H1 (cell line): ENCODE measurements at regions not wholly inside any gene's neighbourhood (a gene's known extent, or its start where the extent isn't known, plus 50 kb on each side); places are given as distances from the start of the nearest gene placed in this dataset.

Experiments used
- CTCF ChIA-PET: fragments of 300-600 bp; sonication (Branson Sonifier 250); formaldehyde crosslinking; loops from one replicate; lab custom pipeline; 2021; ENCODE audit not compliant: partially characterized antibody; lab: Charles Lee
- POLR2A ChIA-PET: fragments of 300-600 bp; sonication (Branson Sonifier 250); formaldehyde crosslinking; loops from one replicate; lab custom pipeline; 2021; ENCODE audit warnings: inconsistent platforms; ENCODE audit not compliant: partially characterized antibody; lab: Charles Lee
- DNase-seq, 2 experiments: peaks; one replicate each; pipeline versions ENCODE4 v3.0.0 to v3.0.0-alpha.2; 2010 to 2022; ENCODE audit warnings: low spot score in 2 of 2, low read depth in 1 of 2, mixed read lengths in 1 of 2
- FAIRE-seq: peaks from 2 replicates; lab custom pipeline; 2011; peaks lifted over from hg19 to GRCh38; lab: Jason Lieb, UNC
- H2AFZ ChIP-seq: 2 replicates; pipeline ENCODE4 v1.8.1; 2012; ENCODE audit warnings: low read length, inconsistent platforms
- H2AK5ac ChIP-seq: 2 replicates; pipeline ENCODE4 v1.6.1; 2013; ENCODE audit warnings: low read depth, low read length
- H2BK120ac ChIP-seq: replicated peaks from 2 replicates; pipeline ENCODE3; 2013; ENCODE audit warnings: low read depth, low read length, inconsistent platforms
- H2BK12ac ChIP-seq: 2 replicates; pipeline ENCODE4 v1.6.1; 2013; ENCODE audit warnings: low read depth, low read length
- H2BK15ac ChIP-seq: 2 replicates; pipeline ENCODE4 v1.6.1; 2013; ENCODE audit warnings: low read length
- H2BK20ac ChIP-seq: 2 replicates; pipeline ENCODE4 v1.6.1; 2013; ENCODE audit warnings: low read length
- H2BK5ac ChIP-seq: 2 replicates; pipeline ENCODE4 v1.6.1; 2013; ENCODE audit warnings: low read depth, low read length
- H3K14ac ChIP-seq: 2 replicates; pipeline ENCODE4 v1.6.1; 2013; ENCODE audit warnings: inconsistent platforms; ENCODE audit not compliant: insufficient read length
- H3K18ac ChIP-seq: 2 replicates; pipeline ENCODE4 v1.6.1; 2013; ENCODE audit warnings: low read length; ENCODE audit errors: extremely low read depth
- H3K23ac ChIP-seq: 2 replicates; pipeline ENCODE4 v1.6.1; 2013; ENCODE audit warnings: inconsistent platforms; ENCODE audit not compliant: insufficient read length
- H3K23me2 ChIP-seq: 2 replicates; pipeline ENCODE4 v1.6.1; 2013; ENCODE audit warnings: low read depth, low read length
- H3K27ac ChIP-seq: 2 replicates; pipeline ENCODE4 v1.6.1; 2011; ENCODE audit warnings: low read depth, low read length, inconsistent platforms
- H3K27me3 ChIP-seq, 4 experiments: replicated peaks in 1 of 4; 1 replicate in 1 of 4; 2 replicates in 3 of 4; pipeline versions ENCODE4 v1.6.1 to v1.8.1; 2011 to 2013; ENCODE audit warnings: low read length in 3 of 4, mild to moderate bottlenecking in 3 of 4, inconsistent platforms in 2 of 4, mixed read lengths in 2 of 4, moderate library complexity in 1 of 4; ENCODE audit not compliant: control insufficient read depth in 3 of 4, insufficient read depth in 3 of 4; ENCODE audit errors: extremely low read depth in 1 of 4
- H3K36me3 ChIP-seq, 4 experiments: 2 replicates each; pipeline versions ENCODE4 v1.6.1 to v1.8.1; 2011 to 2013; ENCODE audit warnings: mild to moderate bottlenecking in 4 of 4, low read length in 3 of 4, moderate library complexity in 2 of 4, control low read depth in 1 of 4, inconsistent platforms in 1 of 4; ENCODE audit not compliant: insufficient read depth in 4 of 4, control insufficient read depth in 2 of 4
- H3K4ac ChIP-seq: replicated peaks from 2 replicates; pipeline ENCODE3; 2013; ENCODE audit warnings: low read length, low read depth, mixed read lengths, inconsistent platforms; ENCODE audit not compliant: insufficient read length
- H3K4me1 ChIP-seq, 4 experiments: replicated peaks in 1 of 4; 1 replicate in 1 of 4; 2 replicates in 3 of 4; pipeline versions ENCODE4 v1.6.1 to v1.8.1; 2011 to 2013; ENCODE audit warnings: low read length in 3 of 4, inconsistent platforms in 2 of 4, mixed read lengths in 1 of 4; ENCODE audit not compliant: insufficient read depth in 4 of 4, control insufficient read depth in 3 of 4
- H3K4me2 ChIP-seq, 2 experiments: 2 replicates each; pipeline versions ENCODE4 v1.6.1 to v1.8.1; 2011 to 2013; ENCODE audit warnings: low read depth in 2 of 2, low read length in 2 of 2, control low read depth in 1 of 2, inconsistent platforms in 1 of 2, mild to moderate bottlenecking in 1 of 2; ENCODE audit not compliant: insufficient read depth in 1 of 2
- H3K4me3 ChIP-seq, 4 experiments: fragments of 200-600, 300-600 bp in 1 of 4; sonication (generic), shearing (Covaris generic), sonication (Bioruptor Twin) in 1 of 4; 2 replicates each; pipeline versions ENCODE4 v1.5.1 to v1.8.1; 2011 to 2016; ENCODE audit warnings: low read length in 4 of 4, low read depth in 3 of 4, control low read depth in 2 of 4, inconsistent platforms in 2 of 4, mild to moderate bottlenecking in 2 of 4, mixed read lengths in 1 of 4, moderate library complexity in 1 of 4; ENCODE audit not compliant: insufficient read depth in 2 of 4; ENCODE audit errors: extremely low read depth in 1 of 4
- H3K56ac ChIP-seq: replicated peaks from 2 replicates; pipeline ENCODE3; 2013; ENCODE audit warnings: low read depth, mild to moderate bottlenecking, mixed read lengths, low read length, inconsistent platforms; ENCODE audit not compliant: insufficient read length
- H3K79me1 ChIP-seq: 2 replicates; pipeline ENCODE4 v1.6.1; 2013; ENCODE audit warnings: low read depth, low read length, control low read depth
- H3K79me2 ChIP-seq, 2 experiments: 2 replicates each; pipeline versions ENCODE4 v1.6.1 to v1.8.1; 2012 to 2013; ENCODE audit warnings: low read length in 2 of 2, mild to moderate bottlenecking in 2 of 2, inconsistent platforms in 1 of 2; ENCODE audit not compliant: insufficient read depth in 2 of 2, control insufficient read depth in 1 of 2
- H3K9ac ChIP-seq, 4 experiments: replicated peaks in 1 of 4; 1 replicate in 1 of 4; 2 replicates in 3 of 4; pipeline versions ENCODE4 v1.6.1 to v1.8.1; 2011 to 2013; ENCODE audit warnings: low read depth in 3 of 4, low read length in 3 of 4, control low read depth in 2 of 4, mild to moderate bottlenecking in 2 of 4, moderate library complexity in 2 of 4, inconsistent platforms in 1 of 4; ENCODE audit errors: extremely low read depth in 1 of 4
- H3K9me3 ChIP-seq, 2 experiments: 2 replicates each; pipeline versions ENCODE4 v1.6.1 to v1.8.1; 2012 to 2013; ENCODE audit warnings: mild to moderate bottlenecking in 2 of 2, moderate library complexity in 2 of 2, control low read depth in 1 of 2, inconsistent platforms in 1 of 2, low read depth in 1 of 2, low read length in 1 of 2, mixed read lengths in 1 of 2; ENCODE audit not compliant: insufficient read depth in 2 of 2
- H4K20me1 ChIP-seq, 2 experiments: replicated peaks in 1 of 2; 2 replicates each; pipeline versions ENCODE3 to v1.8.1; 2011 to 2013; ENCODE audit warnings: inconsistent platforms in 2 of 2, low read length in 2 of 2, mild to moderate bottlenecking in 1 of 2; ENCODE audit not compliant: insufficient read depth in 2 of 2, control insufficient read depth in 1 of 2
- H4K5ac ChIP-seq: 2 replicates; pipeline ENCODE4 v1.6.1; 2013; ENCODE audit warnings: low read length, low read depth, mixed read lengths, inconsistent platforms; ENCODE audit not compliant: insufficient read length
- H4K8ac ChIP-seq: 2 replicates; pipeline ENCODE4 v1.8.0; 2013; ENCODE audit warnings: mild to moderate bottlenecking, moderate library complexity, low read length, inconsistent platforms; ENCODE audit not compliant: insufficient read depth; ENCODE audit errors: extremely low read depth
- H4K91ac ChIP-seq: replicated peaks from 2 replicates; pipeline ENCODE3; 2013; ENCODE audit warnings: low read length, mixed read lengths, inconsistent platforms; ENCODE audit not compliant: insufficient read length
- BCL11A ChIP-seq, 2 experiments: IDR thresholded peaks; one replicate each; pipeline ENCODE4 v1.6.1; 2011; ENCODE audit warnings: low read depth in 2 of 2, low read length in 2 of 2, mild to moderate bottlenecking in 2 of 2
- E2F6 ChIP-seq: IDR thresholded peaks from 2 replicates; pipeline ENCODE4 v1.6.1; 2012; ENCODE audit warnings: inconsistent platforms
- EZH2 ChIP-seq: fragments of 200-600 bp; sonication (generic); IDR thresholded peaks from 2 replicates; pipeline ENCODE4 v1.7.1; 2012; ENCODE audit warnings: low read depth, mild to moderate bottlenecking, moderate library complexity, low read length, inconsistent platforms; ENCODE audit not compliant: severe bottlenecking
- NANOG ChIP-seq: IDR thresholded peaks from 2 replicates; pipeline ENCODE4 v1.6.1; 2011; ENCODE audit warnings: low read length, low read depth, mild to moderate bottlenecking, inconsistent platforms; ENCODE audit not compliant: insufficient read depth, poor library complexity, severe bottlenecking
- POLR2A ChIP-seq, 2 experiments: IDR thresholded peaks; 1 replicate in 1 of 2; 2 replicates in 1 of 2; pipeline ENCODE4 v1.6.1; 2011; ENCODE audit warnings: low read depth in 2 of 2, low read length in 2 of 2, mild to moderate bottlenecking in 2 of 2; ENCODE audit errors: control extremely low read depth in 1 of 2
- POU5F1 ChIP-seq: IDR thresholded peaks from 2 replicates; pipeline ENCODE4 v1.6.1; 2011; ENCODE audit warnings: low read depth, mild to moderate bottlenecking, low read length, moderate library complexity
- RAD21 ChIP-seq, 2 experiments: IDR thresholded peaks in 1 of 2; conservative IDR thresholded peaks in 1 of 2; 2 replicates each; pipeline ENCODE4 v1.6.1; 2011; ENCODE audit warnings: low read depth in 2 of 2, low read length in 2 of 2, improper control_type of control experiment in 1 of 2, inconsistent platforms in 1 of 2, mild to moderate bottlenecking in 1 of 2, moderate library complexity in 1 of 2
- RXRA ChIP-seq: IDR thresholded peaks from 2 replicates; pipeline ENCODE4 v1.6.1; 2011; ENCODE audit warnings: low read depth, mild to moderate bottlenecking, low read length, moderate library complexity; ENCODE audit not compliant: insufficient read depth
- SIN3A ChIP-seq, 2 experiments: IDR thresholded peaks in 1 of 2; conservative IDR thresholded peaks in 1 of 2; 2 replicates each; pipeline ENCODE4 v1.6.1; 2011 to 2012; ENCODE audit warnings: low read length in 2 of 2, improper control_type of control experiment in 1 of 2, low read depth in 1 of 2, mild to moderate bottlenecking in 1 of 2
- SP4 ChIP-seq: IDR thresholded peaks from 2 replicates; pipeline ENCODE4 v1.6.1; 2012; ENCODE audit warnings: low read length, inconsistent platforms
- SUZ12 ChIP-seq: fragments of 200-600 bp; sonication (generic); IDR thresholded peaks from 2 replicates; pipeline ENCODE4 v1.6.1; 2012; ENCODE audit warnings: mild to moderate bottlenecking, inconsistent platforms, low read length, moderate library complexity, mixed read lengths
- USF2 ChIP-seq: IDR thresholded peaks from 2 replicates; pipeline ENCODE4 v1.6.1; 2011; ENCODE audit warnings: low read length, improper control_type of control experiment
- WGBS, 2 experiments: shearing (Covaris generic) in 1 of 2; methylation state at CpG; one replicate each; pipeline versions ENCODE4 v1.1.6 to v1.1.7; 2013 to 2015; ENCODE audit warnings: low lambda C conversion rate in 2 of 2, mixed read lengths in 2 of 2, inconsistent platforms in 1 of 2, low coverage in 1 of 2, missing lambda C conversion rate in 1 of 2; ENCODE audit not compliant: insufficient replicate concordance in 2 of 2, insufficient coverage in 1 of 2, insufficient read length in 1 of 2; ENCODE audit errors: extremely low coverage in 1 of 2, missing lambda C conversion rate in 1 of 2; 5-methylcytosine and 5-hydroxymethylcytosine counted together

GRCh38 chr12:47308672-47309071 lies 228.9 kb upstream of the AMIGO2 start:
- H3K56ac ChIP-seq = no peak overlapping the region
- no peak overlapping the region for H3K4me3 ChIP-seq
- H3K27me3 ChIP-seq = no peaks in the 10 kb centered on the region
- no peak overlapping the region for H2BK5ac ChIP-seq
- no peak overlapping the region for H2AK5ac ChIP-seq
- peaks cover 0 to 4% (median 0%) of the 10 kb centered on the region in 4 experiments; a peak in 1 of 7 replicates for H3K4me1 ChIP-seq
- no peak overlapping the region for H2BK12ac ChIP-seq
- H4K8ac ChIP-seq = no peak overlapping the region
- H3K23me2 ChIP-seq = no peaks in the 10 kb centered on the region
- no peak overlapping the region for H3K9ac ChIP-seq
- H4K20me1 ChIP-seq = no peaks in the 10 kb centered on the region
- no peak overlapping the region for H4K91ac ChIP-seq
- H2BK15ac ChIP-seq = no peak overlapping the region
- POLR2A ChIA-PET = no interaction called here
- FAIRE-seq = no peak
- no peak overlapping the region for H3K14ac ChIP-seq
- no peak overlapping the region for H2BK120ac ChIP-seq
- H3K23ac ChIP-seq = no peak overlapping the region
- H3K27ac ChIP-seq = no peak overlapping the region
- WGBS, 2 experiments = 92% methylated on average over 1 of the region's 1 CpG; no CpG with 5 or more reads in 1 of the 2 experiments
- H3K9me3 ChIP-seq = no peaks in the 10 kb centered on the region
- no peak overlapping the region for H3K18ac ChIP-seq
- no peak for DNase-seq
- H3K79me1 ChIP-seq = no peaks in the 10 kb centered on the region
- H2AFZ ChIP-seq = no peak overlapping the region
- TF ChIP-seq NANOG (no peak), RAD21 (IDR thresholded peaks at IDR 0.05 in 1 of 2, conservative IDR thresholded peaks at IDR 0.05 in 1 of 2; ENCODE audit: low read depth in 2 of 2, low read length in 2 of 2) (no peak), E2F6 (no peak), SIN3A (conservative IDR thresholded peaks at IDR 0.05 in 1 of 2, IDR thresholded peaks at IDR 0.05 in 1 of 2; ENCODE audit: low read depth in 1 of 2, low read length in 2 of 2) (no peak), BCL11A (IDR thresholded peaks at IDR 0.05; ENCODE audit: low read depth in 2 of 2, low read length in 2 of 2) (no peak), EZH2 (no peak), USF2 (no peak), SUZ12 (no peak), POU5F1 (no peak), SP4 (no peak), RXRA (no peak), POLR2A (IDR thresholded peaks at IDR 0.05; ENCODE audit: control extremely low read depth in 1 of 2, low read depth in 2 of 2, low read length in 2 of 2) (no peak)
- no peak overlapping the region for H3K4ac ChIP-seq
- H4K5ac ChIP-seq = no peak overlapping the region
- no peak overlapping the region for H2BK20ac ChIP-seq
- H3K36me3 ChIP-seq = no peaks in the 10 kb centered on the region
- no peaks in the 10 kb centered on the region for H3K79me2 ChIP-seq
- H3K4me2 ChIP-seq = no peak overlapping the region
- CTCF ChIA-PET = interaction anchor here (0.9 kb wide), 1 partner anchor 329 kb away, joined by 3 read pairs; no protein-coding TSS in a partner anchor
